HEK293 (cell line): ENCODE measurements at regions not wholly inside any gene's neighbourhood (a gene's known extent, or its start where the extent isn't known, plus 50 kb on each side); places are given as distances from the start of the nearest gene placed in this dataset.

ENCODE experiments used
- CTCF ChIA-PET: fragments of 350-600 bp; formaldehyde crosslinking; extraction: SDS; loops from one replicate; lab custom pipeline; 2021; ENCODE audit warnings: antibody characterized with exemption; lab: Yijun Ruan, JAX
- POLR2A ChIA-PET: fragments of 300-600 bp; formaldehyde crosslinking; extraction: SDS; loops from one replicate; lab custom pipeline; 2020; ENCODE audit warnings: antibody characterized with exemption, inconsistent platforms; lab: Yijun Ruan, JAX
- H3K27ac ChIP-seq: fragments of 200-500 bp; sonication (Bioruptor generic); 2 replicates; pipeline ENCODE4 v1.5.1; 2014; ENCODE audit warnings: low read depth, low read length, control low read depth, inconsistent platforms; ENCODE audit errors: extremely low read depth
- H3K36me3 ChIP-seq, 2 experiments: fragments of 200-500 bp in 1 of 2; sonication (Bioruptor generic) in 1 of 2; 1 replicate in 1 of 2; 2 replicates in 1 of 2; pipeline ENCODE4 v1.5.1; 2014 to 2017; ENCODE audit warnings: inconsistent platforms in 2 of 2, low read length in 2 of 2; ENCODE audit not compliant: control insufficient read depth in 2 of 2, insufficient read depth in 1 of 2
- H3K4me1 ChIP-seq: fragments of 200-500 bp; sonication (Bioruptor generic); 2 replicates; pipeline ENCODE4 v1.5.1; 2014; ENCODE audit warnings: mild to moderate bottlenecking, low read length, inconsistent platforms; ENCODE audit not compliant: control insufficient read depth, insufficient read depth
- H3K4me3 ChIP-seq: 2 replicates; pipeline ENCODE4 v1.5.1; 2011; ENCODE audit warnings: low read depth, mild to moderate bottlenecking, control low read depth, low read length, moderate library complexity
- H3K9me3 ChIP-seq: fragments of 200-500 bp; sonication (Bioruptor generic); 2 replicates; pipeline ENCODE4 v1.5.1; 2014; ENCODE audit warnings: low read depth, low read length, inconsistent platforms; ENCODE audit not compliant: control insufficient read depth, insufficient read depth
- FEZF1 ChIP-seq: fragments of 450-650 bp; formaldehyde crosslinking; IDR thresholded peaks from 2 replicates; pipeline ENCODE4 v1.5.1; 2016; ENCODE audit warnings: missing biosample characterization, missing genetic modification characterization
- GLIS2 ChIP-seq: fragments of 450-650 bp; formaldehyde crosslinking; IDR thresholded peaks from 2 replicates; pipeline ENCODE4 v1.5.1; 2016; ENCODE audit warnings: missing biosample characterization, missing genetic modification characterization
- KLF7 ChIP-seq: fragments of 450-650 bp; formaldehyde crosslinking; IDR thresholded peaks from 2 replicates; pipeline ENCODE4 v1.5.1; 2016; ENCODE audit warnings: missing biosample characterization, missing genetic modification characterization, borderline replicate concordance
- KLF9 ChIP-seq: fragments of 450-650 bp; formaldehyde crosslinking; IDR thresholded peaks from 2 replicates; pipeline ENCODE4 v1.5.1; 2016; ENCODE audit warnings: missing biosample characterization, missing genetic modification characterization, low read depth
- MEIS1 ChIP-seq: sonication (generic); formaldehyde crosslinking; IDR thresholded peaks from 2 replicates; pipeline ENCODE4 v1.8.1; 2022; ENCODE audit warnings: missing genetic modification reagents, mild to moderate bottlenecking, borderline replicate concordance
- ZBTB11 ChIP-seq: fragments of 450-650 bp; formaldehyde crosslinking; conservative IDR thresholded peaks from 2 replicates; pipeline ENCODE4 v1.5.1; 2016; ENCODE audit warnings: low read depth, missing biosample characterization, missing genetic modification characterization
- ZFHX2 ChIP-seq: fragments of 450-650 bp; formaldehyde crosslinking; conservative IDR thresholded peaks from 2 replicates; pipeline ENCODE4 v1.5.1; 2016; ENCODE audit warnings: missing biosample characterization, missing genetic modification characterization
- ZNF175 ChIP-seq: fragments of 450-650 bp; formaldehyde crosslinking; IDR thresholded peaks from 2 replicates; pipeline ENCODE4 v1.5.1; 2016; ENCODE audit warnings: missing biosample characterization, missing genetic modification characterization
- ZNF18 ChIP-seq: fragments of 450-650 bp; formaldehyde crosslinking; IDR thresholded peaks from 2 replicates; pipeline ENCODE4 v1.5.1; 2016; ENCODE audit warnings: missing biosample characterization, missing genetic modification characterization
- ZNF19 ChIP-seq: fragments of 450-650 bp; formaldehyde crosslinking; IDR thresholded peaks from 2 replicates; pipeline ENCODE4; 2016; ENCODE audit warnings: missing biosample characterization, missing genetic modification characterization, low read depth
- ZNF211 ChIP-seq: fragments of 450-650 bp; formaldehyde crosslinking; IDR thresholded peaks from 2 replicates; pipeline ENCODE4 v1.5.1; 2016; ENCODE audit warnings: low read depth, missing biosample characterization, missing genetic modification characterization
- ZNF24 ChIP-seq: fragments of 450-650 bp; formaldehyde crosslinking; IDR thresholded peaks from 2 replicates; pipeline ENCODE4 v1.5.1; 2016; ENCODE audit warnings: missing biosample characterization, missing genetic modification characterization
- ZNF311 ChIP-seq: fragments of 450-650 bp; formaldehyde crosslinking; IDR thresholded peaks from 2 replicates; pipeline ENCODE4 v1.5.1; 2017; ENCODE audit warnings: missing biosample characterization, missing genetic modification characterization, borderline replicate concordance
- ZNF335 ChIP-seq: fragments of 450-650 bp; formaldehyde crosslinking; conservative IDR thresholded peaks from 2 replicates; pipeline ENCODE4 v1.5.1; 2016; ENCODE audit warnings: missing biosample characterization, missing genetic modification characterization
- ZNF341 ChIP-seq: fragments of 450-650 bp; formaldehyde crosslinking; IDR thresholded peaks from 2 replicates; pipeline ENCODE4; 2016; ENCODE audit warnings: low read depth, missing biosample characterization, missing genetic modification characterization
- ZNF416 ChIP-seq: fragments of 450-650 bp; formaldehyde crosslinking; IDR thresholded peaks from 2 replicates; pipeline ENCODE4 v1.5.1; 2016; ENCODE audit warnings: missing biosample characterization, missing genetic modification characterization
- ZNF423 ChIP-seq: fragments of 450-650 bp; formaldehyde crosslinking; IDR thresholded peaks from 2 replicates; pipeline ENCODE4 v1.5.1; 2016; ENCODE audit warnings: missing biosample characterization, missing genetic modification characterization
- ZNF48 ChIP-seq: fragments of 450-650 bp; formaldehyde crosslinking; IDR thresholded peaks from 2 replicates; pipeline ENCODE4 v1.5.1; 2016; ENCODE audit warnings: missing biosample characterization, missing genetic modification characterization
- ZNF654 ChIP-seq: fragments of 450-650 bp; formaldehyde crosslinking; IDR thresholded peaks from 2 replicates; pipeline ENCODE4 v1.5.1; 2016; ENCODE audit warnings: low read depth, missing biosample characterization, missing genetic modification characterization
- ZNF768 ChIP-seq: fragments of 450-650 bp; formaldehyde crosslinking; IDR thresholded peaks from 2 replicates; pipeline ENCODE4 v1.5.1; 2018; ENCODE audit warnings: missing biosample characterization, mild to moderate bottlenecking, missing genetic modification characterization
- ZNF777 ChIP-seq: fragments of 450-650 bp; formaldehyde crosslinking; IDR thresholded peaks from 2 replicates; pipeline ENCODE4 v1.5.1; 2017; ENCODE audit warnings: missing biosample characterization, missing genetic modification characterization, borderline replicate concordance
- ZSCAN18 ChIP-seq: fragments of 450-650 bp; formaldehyde crosslinking; IDR thresholded peaks from 2 replicates; pipeline ENCODE4 v1.5.1; 2016; ENCODE audit warnings: missing biosample characterization, missing genetic modification characterization
- ZSCAN23 ChIP-seq: fragments of 450-650 bp; formaldehyde crosslinking; IDR thresholded peaks from 2 replicates; pipeline ENCODE4 v1.5.1; 2016; ENCODE audit warnings: missing biosample characterization, missing genetic modification characterization
- TF ChIP-seq, protein P1 (sequence below): fragments of 450-650 bp; formaldehyde crosslinking; IDR thresholded peaks from 2 replicates; pipeline ENCODE4 v1.5.1; 2016; ENCODE audit warnings: missing biosample characterization, missing genetic modification characterization

- H3K36me3 ChIP-seq, result no peaks in the 10 kb centered on the region
- no peak for TF ChIP-seq ZNF654
- TF ChIP-seq ZFHX2 (tag by site-specific recombination), result peak; percentile 51
- TF ChIP-seq MEIS1 (CRISPR knock-in tag), result no peak
- TF ChIP-seq, all 188 proteins: peak for 1
- CTCF ChIA-PET, result no interaction called here
- POLR2A ChIA-PET, result no interaction called here
- Histone ChIP-seq H3K27ac (no peak overlapping the region), H3K4me1 (no peaks in the 10 kb centered on the region), H3K4me3 (no peak overlapping the region), H3K9me3 (no peaks in the 10 kb centered on the region)
Observed at GRCh38 chr3:72577190-72577589, 271.1 kb downstream of the SHQ1 start.

DNA sequence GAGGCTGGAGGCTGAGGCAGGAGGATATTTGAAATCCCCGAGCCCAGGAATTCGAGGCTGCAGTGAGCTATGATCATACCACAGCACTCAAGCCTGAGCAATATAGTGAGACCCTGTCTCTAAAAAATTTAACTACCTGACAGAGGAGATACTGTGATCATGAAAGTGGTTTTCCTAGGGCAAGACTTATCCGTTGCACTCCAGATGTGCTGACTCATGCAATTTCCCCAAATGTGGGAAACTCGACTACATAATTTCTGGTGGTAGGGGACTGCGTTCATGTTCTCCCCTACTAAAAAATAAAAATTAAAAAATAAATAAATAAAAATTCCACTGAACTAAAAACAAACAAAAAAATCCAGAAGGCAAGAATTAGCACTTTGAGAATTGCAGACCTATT lies 271.7 kb downstream of the SHQ1 start:
- no peak overlapping the region for H3K4me3 ChIP-seq
- H3K27ac ChIP-seq, result no peak overlapping the region
- no peaks in the 10 kb centered on the region for H3K36me3 ChIP-seq
- TF ChIP-seq ZNF777 (tag by site-specific recombination) (no peak), ZNF19 (tag by site-specific recombination) (no peak), KLF9 (no peak), ZNF18 (no peak), ZNF416 (tag by site-specific recombination) (no peak), ZNF341 (no peak), ZNF311 (tag by site-specific recombination) (no peak), FEZF1 (tag by site-specific recombination) (no peak), ZBTB11 (tag by site-specific recombination) (no peak)
- TF ChIP-seq, protein P1, sequence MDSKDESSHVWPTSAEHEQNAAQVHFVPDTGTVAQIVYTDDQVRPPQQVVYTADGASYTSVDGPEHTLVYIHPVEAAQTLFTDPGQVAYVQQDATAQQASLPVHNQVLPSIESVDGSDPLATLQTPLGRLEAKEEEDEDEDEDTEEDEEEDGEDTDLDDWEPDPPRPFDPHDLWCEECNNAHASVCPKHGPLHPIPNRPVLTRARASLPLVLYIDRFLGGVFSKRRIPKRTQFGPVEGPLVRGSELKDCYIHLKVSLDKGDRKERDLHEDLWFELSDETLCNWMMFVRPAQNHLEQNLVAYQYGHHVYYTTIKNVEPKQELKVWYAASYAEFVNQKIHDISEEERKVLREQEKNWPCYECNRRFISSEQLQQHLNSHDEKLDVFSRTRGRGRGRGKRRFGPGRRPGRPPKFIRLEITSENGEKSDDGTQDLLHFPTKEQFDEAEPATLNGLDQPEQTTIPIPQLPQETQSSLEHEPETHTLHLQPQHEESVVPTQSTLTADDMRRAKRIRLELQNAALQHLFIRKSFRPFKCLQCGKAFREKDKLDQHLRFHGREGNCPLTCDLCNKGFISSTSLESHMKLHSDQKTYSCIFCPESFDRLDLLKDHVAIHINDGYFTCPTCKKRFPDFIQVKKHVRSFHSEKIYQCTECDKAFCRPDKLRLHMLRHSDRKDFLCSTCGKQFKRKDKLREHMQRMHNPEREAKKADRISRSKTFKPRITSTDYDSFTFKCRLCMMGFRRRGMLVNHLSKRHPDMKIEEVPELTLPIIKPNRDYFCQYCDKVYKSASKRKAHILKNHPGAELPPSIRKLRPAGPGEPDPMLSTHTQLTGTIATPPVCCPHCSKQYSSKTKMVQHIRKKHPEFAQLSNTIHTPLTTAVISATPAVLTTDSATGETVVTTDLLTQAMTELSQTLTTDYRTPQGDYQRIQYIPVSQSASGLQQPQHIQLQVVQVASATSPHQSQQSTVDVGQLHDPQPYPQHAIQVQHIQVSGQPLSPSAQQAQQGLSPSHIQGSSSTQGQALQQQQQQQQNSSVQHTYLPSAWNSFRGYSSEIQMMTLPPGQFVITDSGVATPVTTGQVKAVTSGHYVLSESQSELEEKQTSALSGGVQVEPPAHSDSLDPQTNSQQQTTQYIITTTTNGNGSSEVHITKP (tag by site-specific recombination), result no peak
- TF ChIP-seq, all 188 proteins: peak for 0
- H3K4me1 ChIP-seq, result no peaks in the 10 kb centered on the region
- no peaks in the 10 kb centered on the region for H3K9me3 ChIP-seq
- ChIA-PET POLR2A (no interaction called here), CTCF (no interaction called here)

DNA sequence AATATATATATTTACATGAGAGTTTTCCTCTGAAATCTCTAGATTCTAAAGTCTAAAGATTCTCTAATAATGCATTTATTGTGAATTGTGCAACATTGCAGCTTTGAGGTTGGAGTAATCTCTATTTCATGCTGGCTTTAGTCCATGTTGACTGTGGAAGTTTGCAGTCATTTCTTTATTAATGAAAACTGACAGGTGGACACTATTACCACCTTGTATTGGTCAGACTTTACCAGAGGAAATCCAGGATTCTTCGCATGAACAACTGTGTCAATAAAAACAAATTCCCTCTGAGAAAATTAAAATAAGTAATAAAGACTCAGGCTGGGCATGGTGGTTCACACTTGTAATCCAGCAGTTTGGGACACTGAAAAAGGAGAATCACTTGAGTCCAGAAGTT lies 274.1 kb downstream of the SHQ1 start:
- Histone ChIP-seq H3K36me3 (no peaks in the 10 kb centered on the region), H3K4me1 (no peaks in the 10 kb centered on the region)
- CTCF ChIA-PET, result no interaction called here
- TF ChIP-seq ZNF416 (tag by site-specific recombination) (no peak), ZNF768 (tag by site-specific recombination) (no peak), ZSCAN23 (tag by site-specific recombination) (no peak), ZNF175 (tag by site-specific recombination) (no peak), ZNF48 (no peak), ZNF423 (no peak), ZNF211 (tag by site-specific recombination) (no peak), ZNF24 (tag by site-specific recombination) (no peak), ZNF335 (tag by site-specific recombination) (no peak), GLIS2 (tag by site-specific recombination) (no peak), ZSCAN18 (tag by site-specific recombination) (no peak), KLF7 (tag by site-specific recombination) (no peak)

More for the DNA sequence above, 274.1 kb downstream of the SHQ1 start:
- H3K9me3 ChIP-seq, result no peaks in the 10 kb centered on the region
- POLR2A ChIA-PET, result no interaction called here
- H3K27ac ChIP-seq, result no peak overlapping the region
- no peak overlapping the region for H3K4me3 ChIP-seq
